Glutamatergic neuron (in vitro differentiated cells): ENCODE measurements at regions not wholly inside any gene's neighbourhood (a gene's known extent, or its start where the extent isn't known, plus 50 kb on each side); places are given as distances from the start of the nearest gene placed in this dataset.
"Not testable (repeated sequence)": the region's sequence is repeated elsewhere in the genome, so short reads cannot be mapped to it uniquely, and the experiment has no call there.

Source experiments
- DNase-seq: peaks from one replicate; pipeline ENCODE4 v3.0.0; 2022
- H3K27ac Mint-ChIP-seq: one replicate; pipeline ENCODE4 v1.8.0; 2020; ENCODE audit warnings: mild to moderate bottlenecking, mixed read lengths, inconsistent platforms; ENCODE audit not compliant: unreplicated experiment
- H3K27me3 Mint-ChIP-seq: one replicate; pipeline ENCODE4 v1.8.0; 2020; ENCODE audit warnings: mild to moderate bottlenecking, moderate library complexity, mixed read lengths, inconsistent platforms; ENCODE audit not compliant: unreplicated experiment
- H3K36me3 Mint-ChIP-seq: one replicate; pipeline ENCODE4 v1.8.0; 2020; ENCODE audit warnings: mild to moderate bottlenecking, mixed read lengths, inconsistent platforms; ENCODE audit not compliant: unreplicated experiment
- H3K4me1 Mint-ChIP-seq: one replicate; pipeline ENCODE4 v1.8.0; 2020; ENCODE audit warnings: mild to moderate bottlenecking, low read depth, mixed read lengths, inconsistent platforms; ENCODE audit not compliant: unreplicated experiment
- H3K4me3 Mint-ChIP-seq: one replicate; pipeline ENCODE4 v1.8.0; 2020; ENCODE audit warnings: mild to moderate bottlenecking, mixed read lengths, inconsistent platforms; ENCODE audit not compliant: unreplicated experiment
- H3K9me3 Mint-ChIP-seq: one replicate; pipeline ENCODE4 v1.8.0; 2020; ENCODE audit warnings: mild to moderate bottlenecking, moderate library complexity, mixed read lengths, inconsistent platforms; ENCODE audit not compliant: unreplicated experiment
- CTCF ChIP-seq: fragments of 200-600 bp; sonication (generic); IDR thresholded peaks from one replicate; pipeline ENCODE4 v1.5.0; 2021; ENCODE audit not compliant: partially characterized antibody, unreplicated experiment

GRCh38 chr12:31794745-31795144 lies 65.9 kb upstream of the AMN1 start:
- Mint-ChIP-seq H3K27ac (no peak overlapping the region), H3K4me1 (no peaks in the 10 kb centered on the region), H3K27me3 (peaks cover 1% of the 10 kb centered on the region), H3K36me3 (no peaks in the 10 kb centered on the region), H3K9me3 (peaks cover 2% of the 10 kb centered on the region), H3K4me3 (no peak overlapping the region)
- DNase-seq, result no peak
- no peak for TF ChIP-seq CTCF

GRCh38 chr12:31791265-31791664 lies 62.4 kb upstream of the AMN1 start:
- not testable (repeated sequence) for DNase-seq, H3K4me3 Mint-ChIP-seq, H3K27ac Mint-ChIP-seq, H3K36me3 Mint-ChIP-seq, H3K27me3 Mint-ChIP-seq, H3K4me1 Mint-ChIP-seq, H3K9me3 Mint-ChIP-seq

- TF ChIP-seq CTCF, result no peak
- Mint-ChIP-seq H3K36me3 (no peaks in the 10 kb centered on the region), H3K27ac (no peak overlapping the region), H3K4me3 (no peak overlapping the region), H3K9me3 (no peaks in the 10 kb centered on the region), H3K27me3 (peaks cover 1% of the 10 kb centered on the region), H3K4me1 (no peaks in the 10 kb centered on the region)
- no peak for DNase-seq
Observed at GRCh38 chr12:31790759-31791158, 61.9 kb upstream of the AMN1 start.

GRCh38 chr12:31785318-31785717 lies 56.5 kb upstream of the AMN1 start:
- TF ChIP-seq CTCF, result no peak
- peaks cover 3% of the 10 kb centered on the region for H3K9me3 Mint-ChIP-seq

GRCh38 chr12:31783996-31784645 lies 55.3 kb upstream of the AMN1 start:
- peaks cover 2% of the 10 kb centered on the region for H3K27me3 Mint-ChIP-seq
- H3K9me3 Mint-ChIP-seq, result peaks cover 3% of the 10 kb centered on the region
- peaks cover 5% of the 10 kb centered on the region for H3K36me3 Mint-ChIP-seq
- H3K4me1 Mint-ChIP-seq, result peaks cover 3% of the 10 kb centered on the region
- no peak overlapping the region for H3K4me3 Mint-ChIP-seq
- H3K27ac Mint-ChIP-seq, result peak overlapping the region; percentile 97
- no peak for TF ChIP-seq CTCF
- peak; percentile 49 for DNase-seq

More at GRCh38 chr12:31785318-31785717, 56.5 kb upstream of the AMN1 start:
- Mint-ChIP-seq H3K4me3 (no peak overlapping the region), H3K27me3 (peaks cover 2% of the 10 kb centered on the region), H3K27ac (peak overlapping the region; percentile 39), H3K4me1 (peaks cover 2% of the 10 kb centered on the region), H3K36me3 (peaks cover 5% of the 10 kb centered on the region)
- no peak for DNase-seq
